Astrocyte (in vitro differentiated cells and primary cell): ENCODE measurements at regions not wholly inside any gene's neighbourhood (a gene's known extent, or its start where the extent isn't known, plus 50 kb on each side); places are given as distances from the start of the nearest gene placed in this dataset.

ENCODE experiments used
- DNase-seq: peaks from one replicate; pipeline ENCODE4 v3.0.0-alpha.2; 2010; ENCODE audit warnings: low read depth
- FAIRE-seq: peaks from 2 replicates; lab custom pipeline; 2011; peaks lifted over from hg19 to GRCh38; lab: Jason Lieb, UNC
- H2AFZ ChIP-seq: 2 replicates; pipeline ENCODE4 v1.6.0; 2012; ENCODE audit warnings: low read depth, low read length, inconsistent platforms
- H3K27ac ChIP-seq: 2 replicates; pipeline ENCODE4 v1.5.1; 2011; ENCODE audit warnings: low read depth, low read length, inconsistent platforms
- H3K27me3 ChIP-seq: 2 replicates; pipeline ENCODE4 v1.6.0; 2011; ENCODE audit warnings: low read length, inconsistent platforms; ENCODE audit not compliant: insufficient read depth
- H3K36me3 ChIP-seq: 2 replicates; pipeline ENCODE4 v1.5.1; 2011; ENCODE audit warnings: low read length, inconsistent platforms; ENCODE audit not compliant: insufficient read depth
- H3K4me1 ChIP-seq: 2 replicates; pipeline ENCODE4 v1.5.1; 2011; ENCODE audit warnings: low read length, inconsistent platforms; ENCODE audit not compliant: insufficient read depth
- H3K4me2 ChIP-seq: 2 replicates; pipeline ENCODE4 v1.6.0; 2012; ENCODE audit warnings: low read length, inconsistent platforms
- H3K4me3 ChIP-seq: 2 replicates; pipeline ENCODE4 v1.5.1; 2011; ENCODE audit warnings: low read depth, mild to moderate bottlenecking, low read length, inconsistent platforms; ENCODE audit not compliant: insufficient read depth
- H3K79me2 ChIP-seq: 2 replicates; pipeline ENCODE4 v1.6.0; 2012; ENCODE audit warnings: mild to moderate bottlenecking, low read length, inconsistent platforms; ENCODE audit not compliant: insufficient read depth
- H3K9ac ChIP-seq: 2 replicates; pipeline ENCODE4 v1.6.0; 2012; ENCODE audit warnings: mild to moderate bottlenecking, low read length, inconsistent platforms
- H3K9me3 ChIP-seq: 2 replicates; pipeline ENCODE4 v1.5.1; 2012; ENCODE audit warnings: low read depth, mild to moderate bottlenecking, low read length, inconsistent platforms; ENCODE audit not compliant: insufficient read depth
- H4K20me1 ChIP-seq: 2 replicates; pipeline ENCODE4 v1.6.0; 2012; ENCODE audit warnings: low read length, inconsistent platforms; ENCODE audit not compliant: insufficient read depth
- H3K27ac Mint-ChIP-seq: one replicate; pipeline ENCODE4 v1.8.0; 2021; ENCODE audit warnings: mild to moderate bottlenecking, mixed read lengths; ENCODE audit not compliant: unreplicated experiment
- H3K27me3 Mint-ChIP-seq: one replicate; pipeline ENCODE4 v1.8.0; 2021; ENCODE audit warnings: low read depth, mixed read lengths; ENCODE audit not compliant: unreplicated experiment
- H3K36me3 Mint-ChIP-seq: one replicate; pipeline ENCODE4 v1.8.0; 2021; ENCODE audit warnings: low read depth, mixed read lengths; ENCODE audit not compliant: unreplicated experiment
- H3K4me1 Mint-ChIP-seq: one replicate; pipeline ENCODE4 v1.8.0; 2021; ENCODE audit warnings: low read depth, mixed read lengths; ENCODE audit not compliant: unreplicated experiment
- H3K4me3 Mint-ChIP-seq: one replicate; pipeline ENCODE4 v1.8.0; 2021; ENCODE audit warnings: mild to moderate bottlenecking, moderate library complexity, mixed read lengths; ENCODE audit not compliant: unreplicated experiment
- H3K9me3 Mint-ChIP-seq: one replicate; pipeline ENCODE4 v1.8.0; 2021; ENCODE audit warnings: mild to moderate bottlenecking, mixed read lengths; ENCODE audit not compliant: unreplicated experiment
- EZH2 ChIP-seq: IDR thresholded peaks from 2 replicates; pipeline ENCODE4 v1.6.1; 2012; ENCODE audit warnings: mild to moderate bottlenecking, low read length, inconsistent platforms; ENCODE audit not compliant: insufficient read depth
- TF ChIP-seq, protein P1 (sequence below): IDR thresholded peaks from 2 replicates; pipeline ENCODE4 v1.5.1; 2011; ENCODE audit warnings: low read depth, mild to moderate bottlenecking, inconsistent platforms, low read length, moderate library complexity; ENCODE audit not compliant: insufficient read depth

DNA sequence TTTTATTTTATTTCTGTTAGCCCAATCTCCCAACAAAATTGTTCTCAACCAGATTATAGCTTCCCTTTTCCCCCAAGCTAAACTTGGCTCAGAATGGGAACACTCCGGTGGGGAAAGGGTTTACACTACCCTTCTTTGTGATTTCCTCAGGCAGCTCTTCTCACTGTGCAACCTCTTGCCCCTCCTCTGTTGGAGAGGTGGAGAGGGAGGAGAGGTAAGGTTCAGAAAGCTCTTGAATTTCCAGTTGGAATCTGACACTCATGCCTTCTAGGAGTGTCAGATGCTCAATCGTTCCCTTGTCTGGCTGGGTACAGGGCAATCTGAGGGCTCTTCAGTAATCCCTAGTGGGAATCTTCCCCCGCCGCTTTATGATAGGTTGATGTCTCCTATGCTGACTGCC, 486.1 kb upstream of the KLF12 start:
- H3K4me3 ChIP-seq: no peak overlapping the region
- H2AFZ ChIP-seq: no peak overlapping the region
- no peaks in the 10 kb centered on the region for H3K4me1 Mint-ChIP-seq
- DNase-seq (no peak), FAIRE-seq (no peak)
- TF ChIP-seq, protein P1, sequence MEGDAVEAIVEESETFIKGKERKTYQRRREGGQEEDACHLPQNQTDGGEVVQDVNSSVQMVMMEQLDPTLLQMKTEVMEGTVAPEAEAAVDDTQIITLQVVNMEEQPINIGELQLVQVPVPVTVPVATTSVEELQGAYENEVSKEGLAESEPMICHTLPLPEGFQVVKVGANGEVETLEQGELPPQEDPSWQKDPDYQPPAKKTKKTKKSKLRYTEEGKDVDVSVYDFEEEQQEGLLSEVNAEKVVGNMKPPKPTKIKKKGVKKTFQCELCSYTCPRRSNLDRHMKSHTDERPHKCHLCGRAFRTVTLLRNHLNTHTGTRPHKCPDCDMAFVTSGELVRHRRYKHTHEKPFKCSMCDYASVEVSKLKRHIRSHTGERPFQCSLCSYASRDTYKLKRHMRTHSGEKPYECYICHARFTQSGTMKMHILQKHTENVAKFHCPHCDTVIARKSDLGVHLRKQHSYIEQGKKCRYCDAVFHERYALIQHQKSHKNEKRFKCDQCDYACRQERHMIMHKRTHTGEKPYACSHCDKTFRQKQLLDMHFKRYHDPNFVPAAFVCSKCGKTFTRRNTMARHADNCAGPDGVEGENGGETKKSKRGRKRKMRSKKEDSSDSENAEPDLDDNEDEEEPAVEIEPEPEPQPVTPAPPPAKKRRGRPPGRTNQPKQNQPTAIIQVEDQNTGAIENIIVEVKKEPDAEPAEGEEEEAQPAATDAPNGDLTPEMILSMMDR: no peak
- no peak for TF ChIP-seq EZH2
- no peak overlapping the region for H3K9ac ChIP-seq
- no peak overlapping the region for H3K27ac Mint-ChIP-seq
- H3K27me3 ChIP-seq: no peaks in the 10 kb centered on the region
- no peaks in the 10 kb centered on the region for H3K9me3 ChIP-seq
- H3K36me3 Mint-ChIP-seq: no peaks in the 10 kb centered on the region
- H3K4me2 ChIP-seq: no peak overlapping the region
- no peaks in the 10 kb centered on the region for H3K36me3 ChIP-seq
- H3K4me1 ChIP-seq: no peaks in the 10 kb centered on the region
- H3K4me3 Mint-ChIP-seq: no peak overlapping the region
- H3K79me2 ChIP-seq: no peaks in the 10 kb centered on the region
- H3K9me3 Mint-ChIP-seq: no peaks in the 10 kb centered on the region
- no peaks in the 10 kb centered on the region for H4K20me1 ChIP-seq
- H3K27me3 Mint-ChIP-seq: peaks cover 3% of the 10 kb centered on the region
- no peak overlapping the region for H3K27ac ChIP-seq

DNA sequence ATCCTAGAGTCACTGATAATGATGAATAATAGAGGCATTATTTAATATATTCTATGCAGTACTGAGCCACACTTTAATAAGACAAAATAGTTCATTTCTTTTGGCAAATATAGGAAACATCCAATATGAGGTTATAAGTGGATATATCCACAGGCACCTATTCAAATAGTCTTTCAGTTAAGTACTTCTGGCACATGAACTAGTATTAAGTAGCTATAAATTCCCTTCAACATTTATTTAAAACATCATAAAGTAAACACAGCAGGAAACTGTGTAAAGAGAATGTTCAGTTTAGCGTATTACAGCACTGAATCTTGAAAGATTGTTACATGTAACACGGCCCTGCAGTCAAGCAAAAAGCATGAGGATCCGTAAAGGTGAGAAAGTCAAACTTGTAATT, 463.3 kb upstream of the KLF12 start:
- no peak for DNase-seq
- no peaks in the 10 kb centered on the region for H3K9me3 ChIP-seq
- no peaks in the 10 kb centered on the region for H3K9me3 Mint-ChIP-seq
- H3K27ac Mint-ChIP-seq: no peak overlapping the region
- H3K9ac ChIP-seq: no peak overlapping the region
- H3K79me2 ChIP-seq: no peaks in the 10 kb centered on the region
- H3K27me3 Mint-ChIP-seq: no peaks in the 10 kb centered on the region
- no peaks in the 10 kb centered on the region for H3K36me3 Mint-ChIP-seq
- no peaks in the 10 kb centered on the region for H4K20me1 ChIP-seq
- no peaks in the 10 kb centered on the region for H3K4me1 ChIP-seq
- no peak overlapping the region for H3K27ac ChIP-seq
- no peaks in the 10 kb centered on the region for H3K27me3 ChIP-seq
- FAIRE-seq: no peak
- H3K4me3 ChIP-seq: no peak overlapping the region
- H2AFZ ChIP-seq: no peak overlapping the region
- H3K4me2 ChIP-seq: no peak overlapping the region
- TF ChIP-seq EZH2: no peak
- TF ChIP-seq, protein P1: no peak
- H3K4me1 Mint-ChIP-seq: no peaks in the 10 kb centered on the region
- no peaks in the 10 kb centered on the region for H3K36me3 ChIP-seq
- no peak overlapping the region for H3K4me3 Mint-ChIP-seq

DNA sequence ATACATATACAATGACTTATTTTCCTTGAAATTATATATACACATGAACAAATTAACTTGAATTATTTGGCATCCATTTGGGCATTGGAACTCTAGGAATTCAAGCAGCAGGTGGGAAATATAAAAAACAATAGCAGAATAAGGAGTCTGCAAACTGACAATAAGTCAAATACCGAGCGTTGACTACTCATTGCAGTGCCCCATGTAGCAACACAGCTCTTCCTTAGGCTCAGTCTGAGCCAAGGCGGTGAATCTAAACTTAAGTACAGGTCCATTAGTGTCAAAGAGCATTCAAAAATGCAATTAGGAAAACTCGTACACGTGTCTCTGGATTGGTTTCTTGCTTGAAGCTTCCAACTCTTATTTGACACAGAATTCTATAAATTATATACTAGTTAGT, 462.5 kb upstream of the KLF12 start:
- Histone ChIP-seq H4K20me1 (no peaks in the 10 kb centered on the region), H3K9me3 (no peaks in the 10 kb centered on the region), H3K36me3 (no peaks in the 10 kb centered on the region), H3K4me3 (no peak overlapping the region), H2AFZ (no peak overlapping the region), H3K27ac (no peak overlapping the region), H3K27me3 (no peaks in the 10 kb centered on the region), H3K79me2 (no peaks in the 10 kb centered on the region), H3K9ac (no peak overlapping the region), H3K4me1 (no peaks in the 10 kb centered on the region), H3K4me2 (no peak overlapping the region)
- TF ChIP-seq EZH2: no peak
- TF ChIP-seq, protein P1: no peak
- H3K36me3 Mint-ChIP-seq: no peaks in the 10 kb centered on the region
- H3K9me3 Mint-ChIP-seq: no peaks in the 10 kb centered on the region
- H3K27ac Mint-ChIP-seq: no peak overlapping the region
- H3K4me1 Mint-ChIP-seq: no peaks in the 10 kb centered on the region
- FAIRE-seq (no peak), DNase-seq (no peak)
- no peak overlapping the region for H3K4me3 Mint-ChIP-seq
- H3K27me3 Mint-ChIP-seq: no peaks in the 10 kb centered on the region
